ENCODE measurements at regions not wholly inside any gene's neighbourhood (a gene's known extent, or its start where the extent isn't known, plus 50 kb on each side); places are given as distances from the start of the nearest gene placed in this dataset.
"Not testable (repeated sequence)": the region's sequence is repeated elsewhere in the genome, so short reads cannot be mapped to it uniquely, and the experiment has no call there.

DNA sequence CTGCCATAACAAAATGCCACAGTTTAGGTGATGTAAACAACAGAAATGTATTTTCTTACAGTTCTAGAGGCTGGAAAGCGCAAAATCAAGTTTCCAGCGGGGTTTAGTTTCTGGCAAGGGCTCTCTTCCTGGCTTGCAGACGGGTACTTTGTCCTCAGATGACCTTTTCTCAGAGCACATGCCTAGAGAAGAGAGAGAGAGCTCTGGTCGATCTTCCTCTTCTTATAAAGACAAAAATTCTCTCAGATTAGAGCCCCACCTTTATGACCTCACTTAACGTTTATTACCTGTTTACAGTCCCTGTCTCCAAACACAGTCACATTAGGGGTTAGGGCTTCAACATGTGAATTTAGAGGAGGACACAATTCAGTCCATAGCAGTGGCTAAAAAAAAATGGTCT is 119.7 kb downstream of the CETN3 start:
- intact Hi-C loops (cut with DNase I), result no loop called here
- no peak for DNase-seq
- peak in 1 of 2 donors; percentile 30 for ATAC-seq

DNA sequence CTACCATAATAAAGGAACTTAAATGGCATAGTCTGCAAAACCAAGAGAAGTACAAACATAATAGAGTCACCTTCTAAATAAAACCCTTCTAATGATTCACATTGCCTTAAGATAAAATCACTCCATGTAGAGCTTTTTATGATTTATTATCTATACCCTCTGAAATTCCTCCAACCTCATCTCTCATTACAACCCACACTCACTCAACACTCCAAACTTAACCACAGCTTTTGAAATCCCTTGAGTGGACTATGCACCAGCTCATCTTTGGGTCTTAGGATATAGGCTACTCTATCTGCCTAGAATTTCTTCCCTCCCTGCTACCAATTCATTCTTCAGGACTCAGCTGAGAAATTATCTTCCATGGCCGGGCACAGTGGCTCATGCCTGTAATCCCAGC is 122.5 kb downstream of the CETN3 start:
- intact Hi-C loops (cut with DNase I), result no loop called here
- DNase-seq (no peak), ATAC-seq (no peak)

DNA sequence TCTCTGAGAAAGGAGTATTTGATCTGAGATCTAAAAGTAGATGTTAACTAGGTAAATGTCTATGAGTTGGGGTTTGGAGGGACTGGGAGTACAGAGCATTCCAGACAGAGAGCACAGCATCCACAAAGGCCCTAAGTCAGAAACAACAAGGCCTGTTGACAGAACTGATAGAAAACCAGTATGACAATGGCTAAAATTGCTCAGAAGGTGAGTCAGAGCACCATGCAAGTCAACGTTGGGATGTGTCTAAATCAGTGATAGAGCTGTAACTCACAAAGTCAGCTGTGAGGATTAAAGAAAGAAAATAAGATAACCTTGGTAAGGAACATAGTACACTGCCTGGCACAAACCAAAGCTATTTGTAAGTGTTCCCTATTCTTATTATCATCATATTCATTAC is 124.0 kb downstream of the CETN3 start:
- intact Hi-C loops (cut with DNase I), result no loop called here
- ATAC-seq, result peak in 1 of 2 donors; percentile 47
- no peak for DNase-seq

DNA sequence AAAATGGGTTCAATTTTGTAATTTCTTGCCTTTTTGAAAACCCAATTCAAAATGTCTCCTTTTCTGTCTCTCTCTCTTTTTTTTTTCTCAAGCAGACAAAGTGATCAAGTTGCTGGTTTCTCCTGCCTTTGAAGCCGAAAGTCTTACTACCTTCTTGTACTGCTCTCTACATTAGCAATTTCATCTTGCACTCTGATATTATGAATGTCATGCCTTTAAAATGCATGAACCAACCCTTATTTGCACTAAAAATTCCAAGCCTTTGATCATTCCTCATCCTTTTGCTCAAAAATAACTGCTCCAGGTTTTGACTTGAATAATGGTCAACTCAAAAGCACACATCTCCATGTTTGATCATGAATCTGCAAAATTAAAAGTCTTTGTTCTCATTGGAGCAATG is 125.2 kb downstream of the CETN3 start:
- intact Hi-C loops (cut with DNase I), result no loop called here
- no peak for DNase-seq
- ATAC-seq, result no peak

GRCh38 chr5:90279091-90279490 is 130.5 kb downstream of the CETN3 start:
- intact Hi-C loops (cut with DNase I), result no loop called here
- ATAC-seq, result no peak
- no peak for DNase-seq

DNA sequence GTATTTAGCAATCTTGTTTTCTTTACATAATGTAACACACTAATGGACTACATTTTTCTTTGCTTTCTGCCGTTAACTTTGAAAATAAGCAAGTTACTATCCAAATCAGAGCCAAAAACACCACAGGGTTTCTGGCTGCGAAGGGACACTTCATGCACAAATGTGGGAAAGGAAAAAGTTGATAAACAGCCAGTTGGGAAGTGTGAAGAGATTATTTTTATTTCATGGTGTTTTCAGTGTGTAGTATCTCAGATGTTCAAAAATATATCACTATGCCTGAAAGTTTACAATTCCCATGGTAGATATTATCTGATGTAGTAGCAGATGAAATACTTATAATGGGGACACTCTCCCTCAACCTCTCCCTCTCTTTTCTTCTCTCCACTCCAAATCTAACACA is 135.3 kb downstream of the CETN3 start:
- intact Hi-C loops (cut with DNase I), result no loop called here
- no peak for ATAC-seq
- no peak for DNase-seq

DNA sequence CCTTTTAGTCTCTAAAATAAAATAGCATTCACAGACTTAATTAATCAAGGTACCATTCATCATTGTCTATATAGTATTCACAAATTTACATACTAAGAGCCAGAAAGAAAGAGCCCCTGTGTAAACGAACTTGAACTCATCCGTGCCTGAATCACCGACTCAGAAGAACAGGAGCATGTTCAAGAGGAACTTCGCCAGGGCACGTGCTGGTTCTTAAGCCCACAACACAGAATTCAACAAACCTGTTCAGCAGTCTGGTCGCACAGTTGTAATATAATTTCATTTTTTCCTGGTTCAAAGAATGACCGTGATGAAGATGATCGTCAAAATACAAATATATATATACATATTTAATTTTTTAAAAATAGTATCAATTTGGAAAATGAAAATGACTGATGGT is 141.9 kb downstream of the CETN3 start:
- DNase-seq, result no peak
- no peak for ATAC-seq
- intact Hi-C loops (cut with DNase I), result loop anchor here in 1 of 2 donors (10.0 kb wide), 1 partner anchor 1543 kb away; no protein-coding TSS in a partner anchor

DNA sequence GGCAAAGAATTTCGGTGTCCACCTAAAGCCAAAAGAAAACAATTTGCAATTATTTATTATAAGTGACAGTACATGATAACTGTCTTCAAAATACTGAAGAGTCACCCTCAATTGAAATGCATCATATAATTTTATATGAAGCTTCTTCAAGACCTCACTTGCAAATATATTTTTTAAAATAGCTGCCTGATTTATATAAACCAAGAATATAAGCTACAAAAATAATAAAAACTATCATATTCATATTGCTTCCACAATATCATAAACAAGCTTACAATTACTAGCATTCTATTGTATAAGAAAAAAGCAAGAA is 144.1 kb downstream of the CETN3 start:
- DNase-seq (no peak), ATAC-seq (no peak)
- intact Hi-C loops (cut with DNase I), result loop anchor here (2.0 to 10.0 kb wide), 2 partner anchors 1535 to 1541 kb away; no protein-coding TSS in a partner anchor

DNA sequence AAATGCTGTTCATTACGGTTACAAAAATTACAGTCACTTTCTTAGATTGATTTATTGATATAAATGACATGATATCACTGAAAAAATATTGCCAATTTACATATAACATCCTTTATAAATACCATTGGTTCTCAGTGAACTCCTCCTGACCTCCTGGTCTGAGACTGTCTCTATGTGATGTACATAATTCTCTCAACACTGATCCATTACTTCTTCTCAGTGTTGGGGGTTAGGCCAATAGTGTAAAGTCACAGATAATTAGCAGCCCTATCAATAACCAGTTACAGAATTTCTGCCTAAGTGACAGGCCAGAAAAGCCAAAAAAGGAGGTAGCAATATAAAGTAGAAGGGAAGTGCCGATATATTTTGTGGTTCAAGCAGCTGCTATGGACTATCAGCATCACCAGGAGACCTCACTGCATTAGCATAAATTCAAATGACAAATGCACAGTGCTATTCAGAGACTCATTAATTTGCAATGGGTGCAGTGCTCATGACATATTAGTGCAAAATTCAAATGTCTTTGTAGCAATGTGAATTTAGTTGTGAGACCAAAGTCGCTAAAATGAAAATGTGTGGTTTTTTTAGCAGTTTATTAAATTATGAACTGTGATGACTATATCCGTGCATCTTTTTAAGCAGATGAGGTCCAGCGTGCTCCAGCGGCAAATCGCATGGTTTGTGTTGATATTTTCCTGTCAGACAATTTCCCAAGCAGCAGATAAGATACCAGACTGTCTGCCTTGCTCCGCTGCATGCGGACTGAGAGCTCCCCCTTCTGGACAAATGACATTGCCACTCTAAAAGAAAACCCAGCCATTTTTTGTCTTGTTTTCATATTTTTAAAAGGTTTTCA is 144.6 kb downstream of the CETN3 start:
- intact Hi-C loops (cut with DNase I), result loop anchor here (2.0 to 10.0 kb wide), 2 partner anchors 1534 to 1540 kb away; no protein-coding TSS in a partner anchor
- ATAC-seq (peak; percentile 63 to 84), DNase-seq (peak; percentile 61)

- intact Hi-C loops (cut with DNase I), result loop anchor here in 1 of 2 donors (10.0 kb wide), 1 partner anchor 1538 kb away; no protein-coding TSS in a partner anchor
- no peak for ATAC-seq
- DNase-seq, result no peak
Measured at GRCh38 chr5:90263102-90263820, 146.3 kb downstream of the CETN3 start.

GRCh38 chr5:90251447-90251846 is 158.1 kb downstream of the CETN3 start:
- ATAC-seq, result no peak
- intact Hi-C loops (cut with DNase I), result no loop called here

GRCh38 chr5:90248640-90249039 is 160.9 kb downstream of the CETN3 start:
- ATAC-seq (no peak), DNase-seq (no peak)
- intact Hi-C loops (cut with DNase I), result no loop called here

More at GRCh38 chr5:90251447-90251846, 158.1 kb downstream of the CETN3 start:
- DNase-seq, result no peak

DNA sequence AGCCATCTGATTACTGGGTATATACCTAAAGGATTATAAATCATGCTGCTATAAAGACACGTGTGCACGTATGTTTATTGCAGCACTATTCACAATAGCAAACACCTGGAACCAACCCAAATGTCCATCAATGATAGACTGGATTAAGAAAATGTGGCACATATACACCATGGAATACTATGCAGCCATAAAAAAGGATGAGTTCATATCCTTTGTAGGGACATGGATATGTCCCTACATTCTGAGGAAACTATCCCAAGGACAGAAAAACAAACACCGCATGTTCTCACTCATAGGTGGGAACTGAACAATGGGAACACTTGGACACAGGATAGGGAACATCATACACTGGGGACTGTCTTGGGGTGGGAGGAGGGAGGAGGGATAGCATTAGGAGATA is 165.7 kb downstream of the CETN3 start:
- DNase-seq; intact Hi-C loops (cut with DNase I); ATAC-seq: not testable (repeated sequence)

GRCh38 chr5:90233476-90233875 is 176.1 kb downstream of the CETN3 start:
- no peak for DNase-seq
- intact Hi-C loops (cut with DNase I), result no loop called here
- no peak for ATAC-seq

GRCh38 chr5:90231688-90232087 is 177.9 kb downstream of the CETN3 start:
- intact Hi-C loops (cut with DNase I), result no loop called here
- ATAC-seq, result no peak
- no peak for DNase-seq

- intact Hi-C loops (cut with DNase I), result no loop called here
- ATAC-seq (peak in 1 of 2 donors; percentile 78), DNase-seq (peak; percentile 26)
Measured at GRCh38 chr5:90227683-90228082, 181.9 kb downstream of the CETN3 start.

DNA sequence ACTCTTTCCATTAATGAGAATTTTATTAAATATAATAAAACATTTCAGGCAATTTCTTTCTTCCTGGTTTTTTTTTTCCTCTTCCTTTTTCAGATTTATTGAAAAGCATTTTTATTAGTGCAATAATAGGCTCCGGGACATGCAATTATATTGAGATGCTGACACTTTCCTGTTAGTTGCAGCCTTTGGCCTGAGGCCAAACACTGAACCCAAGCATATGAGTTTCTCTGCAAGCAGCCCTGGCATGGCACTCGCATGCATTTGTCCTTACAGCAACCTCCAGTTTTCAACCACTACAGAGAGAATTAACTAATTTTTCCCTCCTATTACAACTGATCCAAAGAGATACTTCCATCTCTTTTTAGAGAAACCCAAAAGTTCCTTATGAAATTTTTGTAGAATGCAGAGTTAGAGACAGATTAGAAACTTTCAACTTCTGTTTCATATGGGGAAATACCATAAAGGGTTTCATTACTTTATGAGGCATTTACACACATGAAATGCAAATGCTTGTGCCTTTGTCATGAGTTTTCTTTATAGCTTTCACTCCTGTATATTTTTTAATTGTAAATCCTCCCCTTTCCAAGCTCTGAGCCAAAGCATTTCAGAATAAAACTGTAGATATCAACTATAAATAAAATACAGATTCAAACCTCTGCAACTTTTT is 183.0 kb downstream of the CETN3 start:
- DNase-seq (peak; percentile 25), ATAC-seq (no peak)
- intact Hi-C loops (cut with DNase I), result no loop called here

DNA sequence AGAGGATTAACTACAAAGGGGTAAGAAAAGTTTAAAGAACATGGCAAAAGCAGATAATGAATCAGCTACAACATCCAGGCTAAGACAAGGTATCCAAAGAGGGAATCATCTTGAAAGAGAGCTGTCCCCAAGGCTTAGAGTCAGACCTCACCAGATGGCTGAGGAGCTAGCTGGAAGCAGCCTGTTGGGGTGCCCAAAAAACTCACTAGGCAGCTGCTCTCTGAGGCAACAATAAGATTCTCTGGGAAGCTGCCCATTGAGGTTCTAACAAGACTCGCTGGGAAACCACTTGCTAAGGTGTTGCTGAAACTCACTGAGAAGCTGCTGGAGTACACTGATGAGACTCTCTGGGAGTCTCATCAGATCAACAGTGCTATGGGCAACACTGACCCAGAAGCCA is 185.2 kb downstream of the CETN3 start:
- intact Hi-C loops (cut with DNase I), result no loop called here
- ATAC-seq (no peak), DNase-seq (no peak)

DNA sequence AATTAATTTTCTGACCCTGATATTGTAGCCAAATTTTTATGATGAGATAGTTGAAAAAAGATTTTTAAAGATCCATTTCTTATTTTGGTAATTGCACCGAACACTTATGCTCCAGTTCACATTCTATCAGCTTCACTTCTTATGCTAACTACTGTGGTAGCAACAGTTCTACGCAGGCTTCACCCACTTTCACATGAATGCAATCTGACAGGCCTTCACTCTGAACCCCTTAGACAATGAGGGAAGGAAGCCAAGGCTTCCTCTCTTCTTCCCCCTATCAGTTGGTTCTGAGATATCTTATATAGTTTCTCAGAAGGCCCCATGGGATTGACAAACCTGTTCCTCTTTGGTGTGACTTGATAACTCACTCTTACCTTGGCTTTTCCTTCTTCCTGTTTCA is 185.8 kb downstream of the CETN3 start:
- no peak for DNase-seq
- ATAC-seq, result no peak
- intact Hi-C loops (cut with DNase I), result no loop called here

DNA sequence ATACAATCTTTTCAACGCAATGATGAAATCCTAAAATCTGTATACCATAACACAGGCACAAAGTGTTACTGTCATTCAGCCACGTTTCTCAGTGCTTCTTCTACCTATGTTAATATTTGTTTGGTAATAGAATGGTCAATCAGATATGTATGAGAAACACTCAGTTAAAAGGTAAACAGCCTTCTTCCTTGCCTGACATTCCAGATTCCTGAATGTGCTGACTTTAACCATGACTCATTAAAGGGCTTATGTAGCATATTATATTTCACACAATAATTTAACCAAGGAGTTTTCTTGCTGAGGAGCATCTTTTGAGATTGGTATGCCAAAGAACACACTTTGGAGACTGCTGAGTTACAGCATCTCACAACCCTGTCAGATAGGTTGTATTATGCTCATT is 187.6 kb downstream of the CETN3 start:
- intact Hi-C loops (cut with DNase I), result no loop called here
- ATAC-seq, result no peak
- no peak for DNase-seq
